ENCODE measurements at regions not wholly inside any gene's neighbourhood (a gene's known extent, or its start where the extent isn't known, plus 50 kb on each side); places are given as distances from the start of the nearest gene placed in this dataset.

- intact Hi-C loops (cut with DNase I): no loop called here
- Histone ChIP-seq H3K4me1 (peaks cover 0 to 3% (median 0%) of the 10 kb centered on the region in 4 donors), H3K36me3 (no peaks in the 10 kb centered on the region), H3K27me3 (no peaks in the 10 kb centered on the region), H3K4me3 (no peak overlapping the region), H3K9me3 (no peaks in the 10 kb centered on the region), H3K27ac (no peak overlapping the region)
- DNase-seq: no peak
- 82 to 94% methylated on average over 3 of the region's 3 CpGs for WGBS, 2 donors
- no peak for TF ChIP-seq POLR2A (IDR thresholded peaks at IDR 0.05)
- no peak for TF ChIP-seq EP300 (IDR thresholded peaks at IDR 0.05)
- no peak for TF ChIP-seq POLR2AphosphoS5 (IDR thresholded peaks at IDR 0.05)
- TF ChIP-seq CTCF (IDR thresholded peaks at IDR 0.05): no peak
Observed at GRCh38 chr4:65028592-65028991, 619.3 kb upstream of the TECRL start.

GRCh38 chr4:65023883-65024670 is 614.8 kb upstream of the TECRL start:
- Histone ChIP-seq H3K9me3 (no peaks in the 10 kb centered on the region), H3K4me3 (no peak overlapping the region)

GRCh38 chr4:65023081-65023480 is 613.8 kb upstream of the TECRL start:
- Histone ChIP-seq H3K27ac (no peak overlapping the region), H3K27me3 (no peaks in the 10 kb centered on the region), H3K36me3 (no peaks in the 10 kb centered on the region), H3K9me3 (no peaks in the 10 kb centered on the region), H3K4me3 (no peak overlapping the region), H3K4me1 (peaks cover 0 to 3% (median 0%) of the 10 kb centered on the region in 4 donors)
- 33 to 38% methylated on average over 6 of the region's 6 CpGs for WGBS, 2 donors
- TF ChIP-seq CTCF (IDR thresholded peaks at IDR 0.05): no peak
- TF ChIP-seq POLR2A (IDR thresholded peaks at IDR 0.05): no peak
- TF ChIP-seq EP300 (IDR thresholded peaks at IDR 0.05): no peak
- TF ChIP-seq POLR2AphosphoS5 (IDR thresholded peaks at IDR 0.05): no peak
- intact Hi-C loops (cut with DNase I): no loop called here
- DNase-seq: no peak

More at GRCh38 chr4:65023883-65024670, 614.8 kb upstream of the TECRL start:
- no peak overlapping the region for H3K27ac ChIP-seq
- no peak for TF ChIP-seq POLR2A (IDR thresholded peaks at IDR 0.05)
- TF ChIP-seq POLR2AphosphoS5 (IDR thresholded peaks at IDR 0.05): no peak
- no peak for TF ChIP-seq CTCF (IDR thresholded peaks at IDR 0.05)
- no peak for TF ChIP-seq EP300 (IDR thresholded peaks at IDR 0.05)
- WGBS, 2 donors: 60 to 83% methylated on average over 3 of the region's 3 CpGs
- no peak for DNase-seq
- H3K36me3 ChIP-seq: no peaks in the 10 kb centered on the region
- peaks cover 0 to 3% (median 0%) of the 10 kb centered on the region in 4 donors for H3K4me1 ChIP-seq
- no peaks in the 10 kb centered on the region for H3K27me3 ChIP-seq
- intact Hi-C loops (cut with DNase I): no loop called here

- Histone ChIP-seq H3K4me3 (no peak overlapping the region), H3K27me3 (no peaks in the 10 kb centered on the region), H3K27ac (no peak overlapping the region), H3K36me3 (no peaks in the 10 kb centered on the region), H3K9me3 (no peaks in the 10 kb centered on the region), H3K4me1 (peaks cover 0 to 3% (median 0%) of the 10 kb centered on the region in 4 donors)
- TF ChIP-seq CTCF (IDR thresholded peaks at IDR 0.05) (no peak), EP300 (IDR thresholded peaks at IDR 0.05) (no peak), POLR2AphosphoS5 (IDR thresholded peaks at IDR 0.05) (no peak), POLR2A (IDR thresholded peaks at IDR 0.05) (no peak)
- intact Hi-C loops (cut with DNase I): no loop called here
- no peak for DNase-seq
Observed at GRCh38 chr4:65021737-65022136, 612.5 kb upstream of the TECRL start.
